K562 (cell line): ENCODE measurements at regions not wholly inside any gene's neighbourhood (a gene's known extent, or its start where the extent isn't known, plus 50 kb on each side); places are given as distances from the start of the nearest gene placed in this dataset.

Experiments
- ATAC-seq: fragments of 200-7000 bp; cut with Tn5 transposase; 3 replicates; pipeline ENCODE4 v1.9.1; 2020; ENCODE audit warnings: moderate library complexity
- BruUV-seq: library from RNA; stranded (reverse); fragments of 400-500 nt; replicated peaks from 2 replicates; lab custom pipeline; 2021; lab: Mats Ljungman, UMichigan
- CTCF ChIA-PET: fragments of 300-600 bp; formaldehyde crosslinking; extraction: SDS; loops from one replicate; lab custom pipeline; 2021; ENCODE audit warnings: low intra/inter-chr PET ratio; lab: Yijun Ruan, JAX
- POLR2A ChIA-PET: fragments of 300-600, 350-650 bp; sonication (Branson Sonifier 250); formaldehyde crosslinking; extraction: SDS; loops from one replicate; lab custom pipeline; 2021; ENCODE audit warnings: antibody characterized with exemption, inconsistent platforms; lab: Yijun Ruan, JAX
- DNase-seq, 4 experiments: peaks; one replicate each; pipeline versions ENCODE4 v3.0.0 to v3.0.0-alpha.2; 2011 to 2018; ENCODE audit warnings: low spot score in 3 of 4, mixed read lengths in 3 of 4; ENCODE audit errors: extremely low read depth in 1 of 4
- FAIRE-seq: peaks from 2 replicates; lab custom pipeline; 2011; peaks lifted over from hg19 to GRCh38; lab: Jason Lieb, UNC
- H2AFZ ChIP-seq: 2 replicates; pipeline ENCODE4 v1.6.0; 2011; ENCODE audit warnings: low read depth, low read length, control low read depth, inconsistent platforms
- H3K27ac ChIP-seq: fragments of 200-600 bp; 3 replicates; pipeline ENCODE4 v1.8.0; 2011; ENCODE audit warnings: low read depth, mild to moderate bottlenecking, control low read depth, inconsistent platforms, low read length, moderate library complexity, mixed read lengths; ENCODE audit errors: extremely low read depth
- H3K27me3 ChIP-seq, 2 experiments: fragments of 300-600 bp in 1 of 2; 2 replicates in 1 of 2; 3 replicates in 1 of 2; pipeline versions ENCODE4 v1.6.0 to v1.8.0; 2011; ENCODE audit warnings: inconsistent platforms in 2 of 2, low read length in 2 of 2, mild to moderate bottlenecking in 1 of 2, mixed read lengths in 1 of 2, moderate library complexity in 1 of 2; ENCODE audit not compliant: control insufficient read depth in 2 of 2, insufficient read depth in 2 of 2
- H3K36me3 ChIP-seq: fragments of 300-600 bp; 3 replicates; pipeline ENCODE4 v1.8.0; 2011; ENCODE audit warnings: mild to moderate bottlenecking, low read length, inconsistent platforms; ENCODE audit not compliant: control insufficient read depth, insufficient read depth
- H3K4me1 ChIP-seq, 2 experiments: fragments of 200-600 bp in 1 of 2; replicated peaks in 1 of 2; 2 replicates in 1 of 2; 3 replicates in 1 of 2; pipeline versions ENCODE4 v1.5.1 to v1.8.0; 2011; ENCODE audit warnings: inconsistent platforms in 2 of 2, low read length in 2 of 2, mild to moderate bottlenecking in 1 of 2, mixed read lengths in 1 of 2, moderate library complexity in 1 of 2; ENCODE audit not compliant: control insufficient read depth in 2 of 2, insufficient read depth in 2 of 2
- H3K4me2 ChIP-seq: 2 replicates; pipeline ENCODE4 v1.6.1; 2011; ENCODE audit warnings: low read length, control low read depth, inconsistent platforms, mixed read lengths; ENCODE audit not compliant: insufficient read depth
- H3K4me3 ChIP-seq: fragments of 200-600 bp; sonication (generic), shearing (Covaris generic); 2 replicates; pipeline ENCODE4 v1.5.1; 2016; ENCODE audit warnings: control low read depth, inconsistent platforms
- H3K79me2 ChIP-seq: fragments of 200-600 bp; 3 replicates; pipeline ENCODE4 v1.8.0; 2011; ENCODE audit warnings: low read length, inconsistent platforms; ENCODE audit not compliant: control insufficient read depth, insufficient read depth
- H3K9ac ChIP-seq, 2 experiments: 2 replicates each; pipeline versions ENCODE4 v1.6.0 to v1.6.1; 2011; ENCODE audit warnings: low read depth in 2 of 2, low read length in 2 of 2, control low read depth in 1 of 2, inconsistent platforms in 1 of 2, mild to moderate bottlenecking in 1 of 2, mixed read lengths in 1 of 2; ENCODE audit not compliant: insufficient read depth in 1 of 2
- H3K9me1 ChIP-seq: one replicate; pipeline ENCODE4 v1.6.0; 2011; ENCODE audit warnings: inconsistent platforms, mild to moderate bottlenecking, low read length, moderate library complexity; ENCODE audit not compliant: control insufficient read depth, insufficient read depth
- H3K9me3 ChIP-seq: replicated peaks from 2 replicates; pipeline ENCODE4 v1.5.1; 2011; ENCODE audit warnings: low read depth, low read length, inconsistent platforms; ENCODE audit not compliant: control insufficient read depth, insufficient read depth
- H4K20me1 ChIP-seq: replicated peaks from 2 replicates; pipeline ENCODE4 v1.6.1; 2011; ENCODE audit warnings: low read length, inconsistent platforms, mixed read lengths; ENCODE audit not compliant: control insufficient read depth, insufficient read depth
- ADNP ChIP-seq: fragments of 200-800 bp; sonication (Bioruptor generic); IDR thresholded peaks from 2 replicates; pipeline ENCODE4 v1.6.1; 2016; ENCODE audit warnings: missing genetic modification characterization, missing compliant biosample characterization
- FOXK1 ChIP-seq: sonication (generic); formaldehyde crosslinking; IDR thresholded peaks from 2 replicates; pipeline ENCODE4 v1.8.0; 2022; ENCODE audit warnings: missing genetic modification reagents, mild to moderate bottlenecking, borderline replicate concordance
- FOXM1 ChIP-seq, 2 experiments: fragments of 450-650 bp in 1 of 2; sonication (generic) in 1 of 2; formaldehyde crosslinking in 1 of 2; IDR thresholded peaks; 2 replicates each; pipeline versions ENCODE4 v1.6.1 to v1.9.0; 2017 to 2022; ENCODE audit warnings: low read depth in 2 of 2, mild to moderate bottlenecking in 2 of 2, missing genetic modification reagents in 1 of 2, moderate library complexity in 1 of 2
- HNRNPK ChIP-seq: fragments of 200-400 bp; formaldehyde crosslinking; IDR thresholded peaks from one replicate; pipeline ENCODE4 v1.6.1; 2018; ENCODE audit warnings: mild to moderate bottlenecking, low read depth, low read length; ENCODE audit not compliant: poor library complexity, severe bottlenecking
- KLF13 ChIP-seq: fragments of 450-650 bp; IDR thresholded peaks from 2 replicates; pipeline ENCODE4 v1.6.1; 2016; ENCODE audit warnings: missing genetic modification characterization, low read depth, mild to moderate bottlenecking, missing compliant biosample characterization, moderate library complexity, borderline replicate concordance
- MTF1 ChIP-seq: fragments of 250-450 bp; sonication (Bioruptor Pico); IDR thresholded peaks from 2 replicates; pipeline ENCODE4 v1.9.0; 2021; ENCODE audit warnings: moderate library complexity, mild to moderate bottlenecking, inconsistent platforms, borderline replicate concordance
- NFXL1 ChIP-seq: fragments of 450-650 bp; formaldehyde crosslinking; IDR thresholded peaks from 2 replicates; pipeline ENCODE4 v1.4.0; 2021; ENCODE audit warnings: mild to moderate bottlenecking
- NR4A1 ChIP-seq, 2 experiments: fragments of 250-450 bp in 1 of 2; fragments of 450-650 bp in 1 of 2; sonication (Bioruptor Pico) in 1 of 2; IDR thresholded peaks; 2 replicates each; pipeline versions ENCODE4 v1.4.0 to v1.6.1; 2016 to 2020; ENCODE audit warnings: mild to moderate bottlenecking in 2 of 2, missing compliant biosample characterization in 1 of 2, missing genetic modification characterization in 1 of 2, moderate library complexity in 1 of 2
- PHB2 ChIP-seq: fragments of 450-650 bp; IDR thresholded peaks from 2 replicates; pipeline ENCODE4 v1.6.1; 2017; ENCODE audit warnings: low read depth
- ZNF518B ChIP-seq: fragments of 250-450 bp; sonication (Bioruptor Pico); IDR thresholded peaks from 2 replicates; pipeline ENCODE4 v1.5.0; 2021; ENCODE audit warnings: mild to moderate bottlenecking, moderate library complexity
- ZNF780A ChIP-seq: fragments of 250-450 bp; sonication (Bioruptor Pico); IDR thresholded peaks from 2 replicates; pipeline ENCODE4 v1.5.0; 2021; ENCODE audit warnings: mild to moderate bottlenecking
- WGBS: fragments of 100-300 bp; shearing (Covaris generic); methylation state at CpG from one replicate; pipeline ENCODE4 v1.1.6; 2016; ENCODE audit warnings: low coverage, mixed read lengths; ENCODE audit not compliant: insufficient coverage; ENCODE audit errors: missing lambda C conversion rate; 5-methylcytosine and 5-hydroxymethylcytosine counted together
- in situ Hi-C: fragments of 300-500 bp; cut with MboI; formaldehyde crosslinking; loops from 4 replicates; pipeline ENCODE4 v1.15.0; 2018; ENCODE audit warnings: inconsistent platforms, mixed read lengths
- intact Hi-C: fragments of 100-400 bp; cut with micrococcal nuclease; formaldehyde crosslinking; loops from 2 replicates; pipeline ENCODE4 v1.14.2; 2022
- TF ChIP-seq, protein P1 (sequence below): fragments of 450-650 bp; IDR thresholded peaks from one replicate; pipeline ENCODE4 v1.6.1; 2018; ENCODE audit warnings: mild to moderate bottlenecking, moderate library complexity; ENCODE audit not compliant: partially characterized antibody

GRCh38 chr3:43970920-43971319 lies 270.8 kb upstream of the TOPAZ1 start:
- POLR2A ChIA-PET = interaction anchor here (0.9 to 1.2 kb wide), 2 partner anchors 15 to 105 kb away, joined by 3 read pairs; no protein-coding TSS in a partner anchor
- H3K4me2 ChIP-seq = no peak overlapping the region

GRCh38 chr3:43971486-43971885 lies 270.2 kb upstream of the TOPAZ1 start:
- Histone ChIP-seq H3K4me2 (no peak overlapping the region), H3K27me3 (peaks cover 12 to 26% of the 10 kb centered on the region in 2 experiments; a peak in 4 of 5 replicates), H3K9ac (no peak overlapping the region), H3K36me3 (no peaks in the 10 kb centered on the region), H3K4me1 (no peaks in the 10 kb centered on the region), H3K79me2 (no peaks in the 10 kb centered on the region), H2AFZ (no peak overlapping the region), H3K9me1 (no peaks in the 10 kb centered on the region), H4K20me1 (no peaks in the 10 kb centered on the region), H3K9me3 (no peaks in the 10 kb centered on the region), H3K27ac (no peak overlapping the region), H3K4me3 (no peak overlapping the region)
- BruUV-seq = no TSS peak
- FAIRE-seq (no peak), ATAC-seq (no peak), DNase-seq (no peak)
- CTCF ChIA-PET = no interaction called here
- POLR2A ChIA-PET = interaction anchor here (0.6 kb wide), 1 partner anchor 676 kb away, joined by 7 read pairs; no protein-coding TSS in a partner anchor
- intact Hi-C loops = no loop called here
- in situ Hi-C loops = no loop called here
- no peak for TF ChIP-seq FOXM1 (IDR thresholded peaks at IDR 0.05; ENCODE audit: low read depth)
- no peak for TF ChIP-seq FOXM1 (CRISPR knock-in tag; IDR thresholded peaks at IDR 0.05; ENCODE audit: low read depth)
- no peak for TF ChIP-seq HNRNPK
- TF ChIP-seq, protein P1, sequence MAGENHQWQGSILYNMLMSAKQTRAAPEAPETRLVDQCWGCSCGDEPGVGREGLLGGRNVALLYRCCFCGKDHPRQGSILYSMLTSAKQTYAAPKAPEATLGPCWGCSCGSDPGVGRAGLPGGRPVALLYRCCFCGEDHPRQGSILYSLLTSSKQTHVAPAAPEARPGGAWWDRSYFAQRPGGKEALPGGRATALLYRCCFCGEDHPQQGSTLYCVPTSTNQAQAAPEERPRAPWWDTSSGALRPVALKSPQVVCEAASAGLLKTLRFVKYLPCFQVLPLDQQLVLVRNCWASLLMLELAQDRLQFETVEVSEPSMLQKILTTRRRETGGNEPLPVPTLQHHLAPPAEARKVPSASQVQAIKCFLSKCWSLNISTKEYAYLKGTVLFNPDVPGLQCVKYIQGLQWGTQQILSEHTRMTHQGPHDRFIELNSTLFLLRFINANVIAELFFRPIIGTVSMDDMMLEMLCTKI = no peak
- TF ChIP-seq PHB2 = no peak
- no peak for TF ChIP-seq ZNF780A (CRISPR knock-in tag)
- TF ChIP-seq KLF13 (tag) = no peak
- TF ChIP-seq NR4A1 (CRISPR knock-in tag; IDR thresholded peaks at IDR 0.05) = no peak
- TF ChIP-seq NR4A1 (tag; IDR thresholded peaks at IDR 0.05) = no peak
- TF ChIP-seq ZNF518B = no peak
- TF ChIP-seq NFXL1 (CRISPR knock-in tag) = no peak
- no peak for TF ChIP-seq MTF1 (CRISPR knock-in tag)

More at GRCh38 chr3:43970920-43971319, 270.8 kb upstream of the TOPAZ1 start:
- no peaks in the 10 kb centered on the region for H3K9me3 ChIP-seq
- CTCF ChIA-PET = no interaction called here
- H3K27ac ChIP-seq = no peak overlapping the region
- no TSS peak for BruUV-seq
- no peaks in the 10 kb centered on the region for H4K20me1 ChIP-seq
- peaks cover 18 to 26% of the 10 kb centered on the region in 2 experiments; a peak in 4 of 5 replicates for H3K27me3 ChIP-seq
- no peak overlapping the region for H3K9ac ChIP-seq
- WGBS = 0% methylated on average over 4 of the region's 4 CpGs
- ATAC-seq = no peak
- intact Hi-C loops = no loop called here
- H3K36me3 ChIP-seq = no peaks in the 10 kb centered on the region
- no peak for FAIRE-seq
- no peaks in the 10 kb centered on the region for H3K9me1 ChIP-seq
- no peak for TF ChIP-seq ADNP (tag)
- TF ChIP-seq FOXK1 (CRISPR knock-in tag) = no peak
- no peak overlapping the region for H3K4me3 ChIP-seq
- no peaks in the 10 kb centered on the region for H3K4me1 ChIP-seq
- H3K79me2 ChIP-seq = no peaks in the 10 kb centered on the region
- in situ Hi-C loops = no loop called here
- H2AFZ ChIP-seq = no peak overlapping the region
- DNase-seq = no peak
